Neural cell (in vitro differentiated cells): ENCODE measurements at regions not wholly inside any gene's neighbourhood (a gene's known extent, or its start where the extent isn't known, plus 50 kb on each side); places are given as distances from the start of the nearest gene placed in this dataset.

Experiments
- H2AFZ ChIP-seq: fragments of 200-600, 300-800 bp; sonication (generic), shearing (Covaris generic); 2 replicates; pipeline ENCODE4 v1.6.0; 2014; ENCODE audit warnings: low read depth, mild to moderate bottlenecking, antibody characterized with exemption, low read length, moderate library complexity
- H3F3A ChIP-seq: fragments of 200-600 bp; shearing (Covaris generic); 2 replicates; pipeline ENCODE4 v1.6.1; 2016; ENCODE audit warnings: mild to moderate bottlenecking, moderate library complexity, mixed read lengths, antibody characterized with exemption, low read length; ENCODE audit not compliant: insufficient read depth, poor library complexity, severe bottlenecking
- H3K27ac ChIP-seq: fragments of 200-600, 300-800 bp; sonication (generic), shearing (Covaris generic); 2 replicates; pipeline ENCODE4 v1.5.1; 2014; ENCODE audit warnings: mild to moderate bottlenecking, low read length, moderate library complexity
- H3K27me3 ChIP-seq: fragments of 300-800, 200-600 bp; sonication (generic), shearing (Covaris generic); 2 replicates; pipeline ENCODE4 v1.6.0; 2014; ENCODE audit warnings: mild to moderate bottlenecking, low read depth, low read length, moderate library complexity; ENCODE audit not compliant: insufficient read depth
- H3K36me3 ChIP-seq: fragments of 300-800, 200-600 bp; sonication (generic), shearing (Covaris generic); 2 replicates; pipeline ENCODE4 v1.5.1; 2014; ENCODE audit warnings: mild to moderate bottlenecking, antibody characterized with exemption, low read length, moderate library complexity; ENCODE audit not compliant: insufficient read depth
- H3K4me2 ChIP-seq: fragments of 300-800, 200-600 bp; sonication (generic), shearing (Covaris generic); 2 replicates; pipeline ENCODE4 v1.6.0; 2014; ENCODE audit warnings: mild to moderate bottlenecking, low read length
- H3K4me3 ChIP-seq: fragments of 300-800, 200-600 bp; sonication (generic), shearing (Covaris generic); 2 replicates; pipeline ENCODE4 v1.5.1; 2014; ENCODE audit warnings: mild to moderate bottlenecking, low read length, moderate library complexity
- H3K79me2 ChIP-seq: fragments of 200-600 bp; shearing (Covaris generic); replicated peaks from 2 replicates; pipeline ENCODE4 v1.6.0; 2014; ENCODE audit warnings: mild to moderate bottlenecking, low read length, moderate library complexity; ENCODE audit not compliant: insufficient read depth
- H3K9ac ChIP-seq: fragments of 300-800, 200-600 bp; sonication (generic), shearing (Covaris generic); 2 replicates; pipeline ENCODE4 v1.6.1; 2016; ENCODE audit warnings: mild to moderate bottlenecking, low read length, mixed read lengths
- H3K9me2 ChIP-seq: fragments of 200-600 bp; shearing (Covaris generic); 2 replicates; pipeline ENCODE4 v1.6.1; 2016; ENCODE audit warnings: mild to moderate bottlenecking, low read length, mixed read lengths; ENCODE audit not compliant: insufficient read depth
- H3K9me3 ChIP-seq: fragments of 200-600, 300-800 bp; sonication (generic), shearing (Covaris generic); 2 replicates; pipeline ENCODE4 v1.6.1; 2016; ENCODE audit warnings: mild to moderate bottlenecking, mixed run types, low read length, moderate library complexity, mixed read lengths
- H4K20me1 ChIP-seq: fragments of 200-600 bp; shearing (Covaris generic); 2 replicates; pipeline ENCODE4 v1.6.1; 2016; ENCODE audit warnings: mild to moderate bottlenecking, mixed run types; ENCODE audit not compliant: insufficient read depth
- CTCF ChIP-seq: fragments of 450-650 bp; IDR thresholded peaks from 2 replicates; pipeline ENCODE4 v1.5.1; 2014; ENCODE audit warnings: antibody characterized with exemption, mild to moderate bottlenecking, moderate library complexity; ENCODE audit not compliant: poor library complexity, severe bottlenecking
- EP300 ChIP-seq: fragments of 450-650 bp; conservative IDR thresholded peaks from 2 replicates; pipeline ENCODE4 v1.6.1; 2014; ENCODE audit warnings: antibody characterized with exemption, mild to moderate bottlenecking, moderate library complexity; ENCODE audit not compliant: poor library complexity, severe bottlenecking
- EZH2 ChIP-seq: fragments of 200-600, 300-800 bp; shearing (Covaris generic), sonication (generic); IDR thresholded peaks from 2 replicates; pipeline ENCODE4 v1.6.1; 2014; ENCODE audit warnings: antibody characterized with exemption, low read length, borderline replicate concordance, mild to moderate bottlenecking; ENCODE audit not compliant: insufficient read depth, poor library complexity, severe bottlenecking
- MXI1 ChIP-seq: fragments of 450-650 bp; conservative IDR thresholded peaks from 2 replicates; pipeline ENCODE4 v1.6.1; 2014; ENCODE audit warnings: antibody characterized with exemption, mild to moderate bottlenecking; ENCODE audit not compliant: poor library complexity, severe bottlenecking
- POLR2AphosphoS5 ChIP-seq: IDR thresholded peaks from 2 replicates; pipeline ENCODE4 v1.6.1; 2012
- RAD21 ChIP-seq: fragments of 450-650 bp; conservative IDR thresholded peaks from 2 replicates; pipeline ENCODE4 v1.6.1; 2014; ENCODE audit warnings: antibody characterized with exemption, mild to moderate bottlenecking, moderate library complexity
- REST ChIP-seq: IDR thresholded peaks from 2 replicates; pipeline ENCODE4 v1.6.1; 2012; ENCODE audit warnings: borderline replicate concordance
- SMC3 ChIP-seq: fragments of 450-650 bp; conservative IDR thresholded peaks from 2 replicates; pipeline ENCODE4 v1.6.1; 2014; ENCODE audit warnings: antibody characterized with exemption, mild to moderate bottlenecking, moderate library complexity; ENCODE audit not compliant: poor library complexity
- TAF1 ChIP-seq: IDR thresholded peaks from 2 replicates; pipeline ENCODE4 v1.6.1; 2012; ENCODE audit warnings: low read depth

DNA sequence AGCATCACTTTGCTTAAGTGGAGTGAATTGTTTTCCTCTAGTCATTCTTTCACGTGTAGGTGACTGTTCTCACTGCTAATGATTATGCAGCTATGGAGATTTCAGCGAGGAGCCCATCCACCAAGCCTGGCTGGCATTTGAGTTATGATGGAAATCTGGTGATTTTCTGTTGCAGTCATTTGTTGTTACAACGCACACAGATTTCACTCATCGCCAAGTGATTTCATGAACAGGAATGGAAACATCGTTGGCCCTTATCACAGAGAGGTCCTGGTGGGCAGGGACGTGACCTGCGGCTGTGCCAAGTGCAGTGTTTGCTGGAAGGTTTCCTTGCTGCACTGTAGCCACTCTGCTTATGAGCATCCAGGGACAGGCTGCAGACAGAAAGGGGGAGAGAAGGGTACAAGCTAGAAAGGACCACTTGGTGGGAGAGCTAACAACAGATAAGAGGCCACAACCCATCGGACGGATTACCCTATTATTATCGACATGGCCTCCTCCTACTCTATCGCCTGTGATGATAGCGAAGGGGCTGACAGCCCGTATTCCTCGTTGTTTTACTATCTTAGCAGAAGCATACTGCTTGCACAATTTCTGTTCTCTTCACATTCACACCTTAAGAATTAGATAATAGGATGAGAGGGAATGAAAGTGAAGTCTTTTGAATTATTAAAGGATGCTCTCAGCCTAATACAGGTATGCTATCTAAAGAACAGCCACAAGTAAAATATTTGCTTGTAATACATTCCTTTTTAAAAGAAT lies 99.0 kb upstream of the PITRM1 start:
- Histone ChIP-seq H3K27ac (peak overlapping the region; percentile 0), H3K36me3 (no peaks in the 10 kb centered on the region), H3K9me2 (no peaks in the 10 kb centered on the region), H3K4me3 (no peak overlapping the region), H3K4me2 (no peak overlapping the region), H4K20me1 (no peaks in the 10 kb centered on the region), H3K9ac (no peak overlapping the region), H3K9me3 (no peaks in the 10 kb centered on the region), H2AFZ (no peak overlapping the region), H3K79me2 (no peaks in the 10 kb centered on the region), H3K27me3 (no peaks in the 10 kb centered on the region), H3F3A (no peaks in the 10 kb centered on the region)
- TF ChIP-seq CTCF: no peak
- no peak for TF ChIP-seq RAD21
- TF ChIP-seq MXI1: no peak
- TF ChIP-seq POLR2AphosphoS5: peak; percentile 50
- no peak for TF ChIP-seq EP300
- no peak for TF ChIP-seq SMC3
- no peak for TF ChIP-seq REST

DNA sequence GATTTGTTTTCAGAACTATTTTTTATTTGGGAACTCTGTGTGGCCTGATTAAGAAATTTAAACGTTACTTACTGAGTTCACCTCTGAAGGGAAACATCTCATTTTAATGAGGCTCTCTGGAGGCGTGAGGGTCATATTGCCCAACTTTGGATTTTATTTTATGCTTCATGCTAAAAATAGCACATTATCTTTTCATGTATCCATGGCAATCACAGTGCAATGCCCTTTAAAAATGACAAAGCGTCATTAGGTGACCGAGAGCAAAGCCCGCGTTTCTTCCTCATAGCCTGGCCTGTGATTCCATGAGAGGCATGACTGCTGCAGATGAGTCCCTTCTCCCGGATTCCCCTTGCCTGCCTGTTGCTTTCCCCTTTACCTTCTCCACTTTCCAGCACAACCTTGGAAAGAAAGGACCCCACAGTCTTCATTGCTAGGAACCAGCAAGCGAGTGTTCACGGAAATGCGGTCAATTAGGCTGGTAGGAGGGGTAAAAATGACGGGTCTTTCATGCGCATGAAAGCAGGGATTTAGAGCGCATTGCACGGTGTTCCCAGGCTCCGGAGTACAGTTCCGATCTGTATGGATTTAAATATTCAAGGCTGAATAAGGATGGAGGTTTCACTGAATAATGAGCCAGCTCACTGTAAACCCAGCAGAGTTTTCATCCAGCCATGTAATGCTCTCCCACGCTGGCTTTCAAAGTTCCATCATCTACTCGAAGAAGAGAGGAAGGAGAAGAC lies 98.2 kb upstream of the PITRM1 start:
- H3K36me3 ChIP-seq: no peaks in the 10 kb centered on the region
- H2AFZ ChIP-seq: no peak overlapping the region
- H3K9ac ChIP-seq: no peak overlapping the region
- H3K27me3 ChIP-seq: no peaks in the 10 kb centered on the region
- no peaks in the 10 kb centered on the region for H3F3A ChIP-seq
- no peak overlapping the region for H3K4me2 ChIP-seq
- no peaks in the 10 kb centered on the region for H3K79me2 ChIP-seq
- H4K20me1 ChIP-seq: no peaks in the 10 kb centered on the region
- H3K9me3 ChIP-seq: no peaks in the 10 kb centered on the region
- no peak overlapping the region for H3K4me3 ChIP-seq
- no peaks in the 10 kb centered on the region for H3K9me2 ChIP-seq
- no peak for TF ChIP-seq SMC3
- TF ChIP-seq EP300: no peak
- no peak for TF ChIP-seq RAD21
- TF ChIP-seq CTCF: no peak
- no peak for TF ChIP-seq EZH2
- TF ChIP-seq POLR2AphosphoS5: peak; percentile 12
- TF ChIP-seq REST: peak; percentile 39
- TF ChIP-seq TAF1: no peak
- no peak for TF ChIP-seq MXI1
- peak overlapping the region; percentile 0 for H3K27ac ChIP-seq
